OCI-M1 (cell line): ENCODE measurements at regions not wholly inside any gene's neighbourhood (a gene's known extent, or its start where the extent isn't known, plus 50 kb on each side); places are given as distances from the start of the nearest gene placed in this dataset.
"Not testable (repeated sequence)": the region's sequence is repeated elsewhere in the genome, so short reads cannot be mapped to it uniquely, and the experiment has no call there.

Experiments used
- DNase-seq: peaks from one replicate; lab custom pipeline; 2025; lab: John Stamatoyannopoulos, UW

DNA sequence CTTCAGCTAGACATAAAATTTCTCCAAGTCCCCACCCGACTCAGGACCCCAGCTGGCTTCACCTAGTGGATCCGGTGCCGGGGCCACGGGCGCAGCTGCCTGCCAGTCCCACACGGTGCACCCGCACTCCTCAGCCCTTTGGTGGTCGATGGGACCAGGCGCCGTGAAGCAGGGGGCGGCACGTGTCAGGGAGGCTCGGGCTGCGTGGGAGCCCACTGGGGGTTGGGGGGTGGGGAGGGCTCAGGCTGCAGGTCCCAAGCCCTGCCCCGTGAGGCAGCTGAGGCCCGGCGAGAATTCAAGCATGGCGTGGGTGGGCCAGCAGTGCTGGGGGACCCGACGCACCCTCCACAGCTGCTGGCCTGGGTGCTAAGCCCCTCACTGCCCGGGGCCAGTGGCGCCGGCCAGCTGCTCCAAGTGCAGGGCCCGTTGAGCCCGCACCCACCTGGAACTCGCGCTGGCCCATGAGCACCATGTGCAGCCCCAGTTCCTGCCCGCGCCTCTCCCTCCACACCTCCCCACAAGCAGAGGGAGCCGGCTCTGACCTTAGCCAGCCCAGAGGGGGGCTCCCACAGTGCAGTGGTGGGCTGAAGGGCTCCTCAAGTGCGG, 747.0 kb downstream of the FAM181B start:
- no peak for DNase-seq

DNA sequence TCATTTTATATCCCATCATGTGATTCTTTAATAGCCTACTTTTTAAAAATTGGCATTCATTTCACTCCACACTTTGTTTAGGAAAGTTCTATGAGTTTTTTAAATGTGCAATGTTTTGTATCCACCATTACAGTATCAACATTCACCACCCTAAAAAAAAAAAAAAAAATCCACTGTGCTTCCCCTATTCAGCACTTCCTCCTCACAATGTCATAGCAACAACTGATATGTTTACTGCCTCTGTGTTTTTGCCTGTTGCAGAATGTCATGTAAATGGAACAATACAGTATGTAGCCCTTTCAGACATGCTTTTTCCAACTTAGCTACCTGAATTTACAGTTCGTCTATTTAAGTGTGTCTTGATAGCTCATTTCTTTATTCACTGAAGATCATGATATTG, 754.2 kb downstream of the FAM181B start:
- peak; percentile 88 for DNase-seq

DNA sequence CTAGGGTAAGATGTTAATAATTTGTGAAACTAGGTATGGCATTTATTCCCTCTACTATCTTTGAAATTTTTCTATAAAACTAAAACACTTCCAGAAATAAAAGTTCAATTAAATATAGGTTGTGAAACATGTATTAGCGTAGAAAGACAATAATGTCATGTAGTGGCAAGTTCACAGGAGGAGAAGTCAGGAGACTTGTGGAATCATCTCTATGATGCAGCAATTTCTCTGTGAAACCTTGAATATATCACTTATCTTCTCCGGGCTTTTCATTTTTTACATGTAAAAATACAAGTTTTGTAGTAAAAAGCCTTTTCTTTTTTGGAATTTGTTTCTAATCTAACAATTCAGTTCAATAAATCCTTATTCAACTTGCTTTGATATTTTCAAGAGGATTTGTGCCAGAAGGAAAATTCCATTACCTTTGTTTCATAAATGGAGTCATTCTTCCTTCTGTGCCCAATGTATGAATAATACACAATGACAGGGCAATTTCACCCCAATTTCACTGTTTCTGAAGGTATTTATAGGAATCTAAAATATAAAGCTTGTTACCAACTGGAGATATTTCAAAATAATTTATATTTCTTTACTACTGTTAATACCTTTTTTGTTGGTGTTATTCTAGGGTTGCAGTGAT, 758.3 kb downstream of the FAM181B start:
- DNase-seq = no peak

DNA sequence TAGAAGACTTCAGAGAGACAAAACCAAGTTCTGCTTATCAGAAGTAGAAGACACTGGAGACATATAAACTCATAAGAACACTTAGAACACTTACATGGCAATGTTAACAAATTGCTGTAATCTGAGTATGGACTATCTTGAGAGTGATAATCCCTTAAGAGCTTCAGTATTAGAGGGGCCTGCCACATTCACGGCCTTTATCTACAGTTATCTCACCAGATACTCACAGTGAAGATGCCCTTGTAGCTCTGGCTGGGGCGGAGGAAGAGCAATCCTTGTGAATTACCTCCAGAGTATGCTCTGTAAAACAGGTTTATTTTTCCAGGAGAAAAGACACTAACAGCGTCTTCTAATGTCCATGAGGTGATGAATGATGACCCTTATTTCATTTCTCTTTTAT, 762.8 kb downstream of the FAM181B start:
- peak; percentile 71 for DNase-seq

DNA sequence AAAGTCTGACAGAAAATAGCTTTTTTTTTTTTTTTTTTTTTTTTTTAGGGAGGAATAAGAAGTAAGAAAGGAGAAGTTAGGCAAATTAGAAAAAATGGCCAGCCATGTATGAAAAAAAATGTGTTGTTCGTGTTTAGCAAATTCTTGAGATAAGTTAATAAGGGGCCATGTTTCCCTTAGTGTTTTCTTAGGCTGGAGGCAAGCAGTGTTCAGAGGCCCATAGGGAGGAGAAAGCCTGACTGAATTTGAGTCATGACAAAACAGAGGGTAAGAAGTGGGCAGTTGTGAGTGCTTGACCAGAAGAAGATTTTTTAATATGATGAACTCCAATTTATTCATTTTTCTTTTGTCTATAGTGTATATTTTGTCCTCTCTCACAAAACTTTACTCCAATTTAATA, 766.4 kb downstream of the FAM181B start:
- DNase-seq = peak; percentile 74

DNA sequence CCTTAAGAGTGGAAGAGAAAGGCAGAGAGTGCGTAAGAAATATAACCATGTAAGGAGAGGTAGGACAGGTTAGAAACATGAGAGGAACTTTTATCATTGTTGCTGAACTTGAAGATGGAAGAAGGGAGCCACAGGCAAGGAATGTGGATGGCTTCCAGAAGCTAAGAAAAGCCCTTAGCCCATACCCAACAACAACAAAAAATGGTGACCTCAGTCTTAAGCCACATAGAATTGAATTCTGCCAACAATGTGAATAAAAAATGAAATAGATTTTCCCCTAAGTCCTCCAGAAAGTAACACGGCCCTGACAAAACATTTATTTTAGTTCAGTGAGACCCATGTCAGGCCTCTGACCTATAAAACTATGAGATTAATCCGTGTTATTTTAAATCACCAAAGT, 767.3 kb downstream of the FAM181B start:
- no peak for DNase-seq

DNA sequence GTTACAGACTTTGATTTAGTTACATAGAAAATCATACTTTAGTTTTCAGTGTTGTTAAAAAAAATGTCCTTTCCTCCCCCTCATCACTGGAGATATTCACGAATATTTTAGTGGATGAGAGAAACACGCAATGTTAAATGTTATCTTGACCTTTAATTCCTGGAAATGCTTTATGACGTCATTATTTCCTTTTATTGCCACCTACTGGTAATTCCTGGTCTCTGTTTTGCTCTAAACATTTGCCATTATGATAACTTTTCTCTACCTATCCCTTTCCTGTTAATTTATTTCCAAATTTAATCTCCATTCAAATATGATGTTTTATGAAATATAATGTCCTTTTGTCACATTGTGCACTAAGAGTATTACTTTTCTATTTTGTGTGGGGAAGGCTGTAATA, 770.6 kb downstream of the FAM181B start:
- DNase-seq = peak; percentile 96

DNA sequence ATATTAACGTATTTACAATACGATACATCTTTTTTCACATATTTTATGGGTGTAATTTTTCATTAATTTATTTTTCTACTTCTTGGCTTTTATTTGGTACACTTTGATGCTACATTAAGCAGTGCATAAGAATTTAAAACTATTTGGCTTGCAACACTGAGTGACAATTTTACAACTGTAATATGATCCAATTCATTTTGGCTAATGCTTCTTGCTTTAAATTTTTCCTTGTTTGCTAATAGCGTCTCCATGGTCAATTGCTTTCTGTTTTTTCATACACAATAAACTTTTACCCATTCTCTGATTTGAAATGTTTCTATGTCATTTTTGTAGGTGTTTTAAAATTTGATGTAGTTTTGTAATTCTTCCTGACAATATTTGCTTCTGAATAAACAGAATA, 773.2 kb downstream of the FAM181B start:
- DNase-seq = no peak

DNA sequence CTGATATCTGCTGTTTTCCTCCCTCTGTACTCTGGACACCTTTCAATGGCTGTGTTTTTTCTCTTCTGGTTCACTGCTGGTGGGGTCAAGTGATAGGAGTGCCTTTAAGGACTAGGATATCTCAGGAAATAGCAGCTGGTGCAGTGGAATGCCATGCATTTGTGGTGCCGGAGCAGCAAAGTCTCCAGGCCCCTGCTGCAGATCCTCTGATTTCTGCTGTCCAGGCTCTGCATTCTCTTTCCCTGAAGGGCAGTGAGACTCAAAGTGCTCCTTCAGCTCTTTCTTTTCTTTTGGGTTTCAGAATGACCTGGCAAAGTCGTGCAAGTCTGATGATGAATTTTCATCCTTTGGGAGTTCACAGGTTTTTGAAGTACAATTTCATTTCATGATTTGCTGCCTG, 774.3 kb downstream of the FAM181B start:
- no peak for DNase-seq

DNA sequence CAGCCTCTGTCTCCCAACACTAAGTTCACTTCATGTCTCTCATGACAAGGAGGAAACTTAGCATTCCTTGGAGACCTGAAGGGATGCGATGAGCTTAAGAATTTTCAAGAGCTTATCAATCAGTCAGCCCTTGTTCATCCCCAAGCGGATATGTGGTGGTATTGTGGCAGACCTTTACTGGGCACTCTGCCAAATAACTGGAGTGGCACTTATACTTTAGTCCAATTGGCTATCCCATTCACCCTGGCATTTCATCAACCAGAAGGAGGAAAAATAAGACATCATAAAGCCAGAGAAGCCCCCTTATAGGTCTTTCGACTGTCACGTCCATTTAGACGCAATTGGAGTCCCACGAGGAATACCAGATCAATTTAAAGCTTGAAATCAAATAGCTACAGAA, 779.4 kb downstream of the FAM181B start:
- not testable (repeated sequence) for DNase-seq

DNA sequence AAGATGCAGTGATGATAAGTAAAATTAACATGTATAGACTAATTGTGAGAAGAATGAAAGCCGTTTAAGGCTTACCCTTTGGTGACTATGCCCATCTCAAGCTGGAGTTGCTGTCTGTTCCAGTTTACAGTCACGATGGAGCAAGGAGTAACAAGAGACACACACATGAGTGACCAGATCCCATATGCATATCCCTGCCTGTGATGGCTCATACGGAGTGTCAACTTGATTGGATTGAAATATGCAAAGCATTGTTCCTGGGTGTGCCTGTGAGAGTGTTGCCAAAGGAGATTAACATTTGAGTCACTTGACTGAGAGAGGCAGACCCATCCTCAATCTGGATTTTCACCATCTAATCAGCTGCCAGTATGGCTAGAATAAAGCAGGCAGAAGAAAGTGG, 786.8 kb downstream of the FAM181B start:
- DNase-seq = no peak

DNA sequence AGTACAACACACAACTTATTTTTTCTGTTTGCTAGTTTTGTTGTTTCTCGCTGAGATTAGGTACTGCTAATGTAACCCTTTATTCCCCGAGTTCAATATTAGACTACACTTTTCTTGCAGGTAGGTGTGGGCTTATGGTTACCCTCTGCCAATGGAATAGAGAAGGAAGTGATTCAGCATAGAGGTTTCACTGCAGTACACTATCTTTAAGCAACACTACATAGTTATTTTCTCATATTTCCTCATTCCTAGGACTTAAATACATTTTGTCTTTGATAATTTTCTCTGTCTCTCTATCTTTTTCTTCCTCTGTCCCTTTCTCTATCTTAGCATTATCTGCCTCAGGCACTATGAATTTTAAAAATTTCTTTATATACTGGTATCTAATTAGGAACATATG, 791.0 kb downstream of the FAM181B start:
- DNase-seq = peak; percentile 86

DNA sequence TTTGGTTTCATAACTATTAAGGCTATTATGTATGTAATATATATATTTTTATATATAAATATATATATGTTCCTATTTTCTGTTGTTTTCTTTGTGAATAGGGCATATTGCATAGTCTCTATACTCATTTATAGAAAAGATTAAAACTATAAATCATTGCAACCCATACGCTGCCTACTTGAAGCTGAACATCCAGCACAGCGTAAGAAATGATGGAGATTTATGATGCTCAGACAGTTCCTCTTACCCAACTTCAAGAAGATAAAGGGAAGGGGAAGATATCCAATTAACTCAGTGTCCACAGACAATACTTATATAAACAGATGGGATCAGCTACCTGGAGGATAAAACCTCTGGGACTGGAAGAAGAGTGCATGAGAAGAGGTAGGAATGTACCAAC, 791.7 kb downstream of the FAM181B start:
- peak; percentile 53 for DNase-seq

DNA sequence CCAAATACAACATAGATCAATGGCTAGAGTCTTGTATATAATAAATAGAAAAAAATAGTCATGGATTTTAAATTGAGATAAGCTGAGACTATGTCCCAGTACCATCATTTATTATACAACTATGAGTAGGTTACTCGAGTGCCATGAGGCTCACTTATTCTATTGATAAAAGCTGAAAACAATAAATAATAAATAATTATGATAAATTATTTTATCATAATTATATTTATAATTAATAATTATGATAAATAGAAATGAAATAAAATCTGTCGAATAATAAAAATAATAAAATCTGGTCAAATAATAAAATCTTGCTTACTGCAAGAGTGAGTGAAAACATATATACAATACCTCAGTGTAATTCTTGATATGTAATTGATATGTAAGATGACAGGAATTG, 801.4 kb downstream of the FAM181B start:
- DNase-seq = no peak

DNA sequence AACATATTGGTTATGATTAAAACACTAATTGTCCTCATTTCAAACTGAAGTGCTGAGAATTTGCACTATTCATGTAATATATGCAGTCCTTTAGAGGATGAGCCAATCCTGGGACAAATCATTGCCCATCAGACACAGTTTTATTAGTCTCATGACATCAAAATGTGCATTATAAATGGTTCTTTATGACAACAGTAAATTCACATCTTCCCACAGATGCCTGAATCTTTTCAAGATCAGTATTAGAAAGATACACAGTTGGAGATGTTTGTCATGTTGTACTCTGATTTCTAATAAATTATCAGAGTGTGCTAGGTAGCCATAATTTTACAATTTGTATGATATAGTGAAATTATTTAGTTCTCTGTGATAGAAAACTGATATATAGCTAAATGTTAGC, 813.5 kb downstream of the FAM181B start:
- no peak for DNase-seq

DNA sequence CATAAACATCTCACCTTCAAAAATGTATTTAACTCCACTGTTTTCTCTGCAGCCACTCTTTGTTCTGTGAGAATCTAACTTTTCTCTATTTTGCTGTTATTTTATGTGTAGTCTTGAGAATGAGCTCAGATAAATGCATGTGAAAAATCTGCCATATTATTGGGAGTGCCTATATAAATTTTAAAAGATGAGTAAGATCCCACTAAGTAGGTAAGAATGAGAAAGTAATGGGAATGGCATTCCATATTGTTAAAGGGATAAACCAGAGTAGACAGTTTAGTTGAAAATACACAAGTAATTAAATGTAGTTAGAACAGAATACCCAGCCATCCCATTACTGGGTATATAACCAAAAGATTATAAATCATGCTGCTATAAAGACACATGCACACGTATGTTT, 817.2 kb downstream of the FAM181B start:
- DNase-seq = no peak

DNA sequence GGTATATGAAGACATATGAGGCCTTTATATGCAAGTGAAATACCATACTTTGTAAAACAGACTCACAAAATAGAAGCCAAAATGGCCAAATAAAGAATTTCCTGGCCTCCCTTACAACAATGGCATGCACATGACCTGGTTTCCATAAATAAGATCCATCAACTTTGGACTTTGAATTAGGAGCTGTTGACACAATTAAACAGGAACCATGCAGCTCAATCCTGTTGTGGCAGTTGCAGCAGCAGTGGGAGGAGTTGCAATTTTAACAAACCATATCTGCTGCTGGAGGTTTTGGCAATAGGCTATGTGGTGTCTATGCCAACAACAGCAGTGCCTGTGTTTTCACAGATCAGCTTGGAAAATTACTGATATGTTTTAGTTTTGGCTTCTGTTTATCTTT, 818.6 kb downstream of the FAM181B start:
- DNase-seq = peak; percentile 77

DNA sequence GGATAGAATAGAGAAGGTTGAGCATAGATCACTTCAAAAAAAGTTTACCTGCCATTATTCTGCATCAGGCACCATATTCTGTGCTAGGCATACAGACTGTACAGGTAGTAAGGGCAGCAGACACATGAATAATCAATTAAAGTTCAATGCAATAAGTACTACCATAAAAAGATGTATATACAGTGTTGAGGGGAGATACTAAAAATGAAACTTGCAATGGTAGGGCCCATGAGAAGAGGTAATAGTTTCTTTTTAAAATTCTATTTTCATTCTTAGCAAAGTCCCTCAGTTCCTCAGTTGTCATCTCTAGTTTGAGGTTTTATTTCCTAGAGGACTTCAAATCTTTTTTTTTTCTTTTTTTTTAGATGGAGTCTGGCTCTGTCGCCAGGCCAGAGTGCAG, 819.9 kb downstream of the FAM181B start:
- DNase-seq = no peak

DNA sequence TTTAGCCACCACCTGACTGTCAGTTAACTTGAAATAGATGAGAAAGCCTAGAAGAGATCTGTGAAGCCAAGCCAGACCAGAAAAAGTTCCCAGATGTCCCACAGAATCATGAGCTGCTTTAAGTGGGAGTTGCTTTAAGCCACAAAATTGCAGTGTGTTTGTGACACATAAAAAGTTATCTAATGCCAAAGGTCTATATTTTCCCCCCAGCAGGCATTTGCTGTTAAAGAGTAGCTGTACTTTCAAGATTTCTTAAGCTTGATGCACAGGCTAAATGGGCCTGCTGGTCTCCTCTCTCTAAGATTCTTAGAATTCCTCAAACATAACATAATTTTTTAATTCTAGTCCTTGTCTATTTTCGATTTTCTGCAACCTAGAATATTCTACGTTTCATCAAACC, 825.7 kb downstream of the FAM181B start:
- no peak for DNase-seq

DNA sequence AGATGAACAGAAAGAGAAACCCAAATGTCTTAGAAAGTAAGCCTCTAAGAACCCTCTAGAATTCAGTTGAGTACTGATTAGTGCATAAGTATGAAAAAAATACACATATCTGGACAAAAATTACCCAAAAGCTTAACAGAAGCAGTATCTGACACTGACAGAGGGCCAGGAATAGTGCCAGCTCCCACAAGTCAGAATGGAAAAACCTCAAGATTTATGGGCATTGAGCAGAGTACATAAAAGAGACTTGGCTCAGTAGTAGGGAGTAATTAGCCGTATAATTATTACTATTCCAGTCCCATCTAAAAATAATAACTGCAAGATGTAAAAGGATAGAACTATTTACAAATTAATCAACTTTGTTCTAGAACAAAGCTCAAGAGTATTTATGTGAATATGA, 834.5 kb downstream of the FAM181B start:
- peak; percentile 71 for DNase-seq

DNA sequence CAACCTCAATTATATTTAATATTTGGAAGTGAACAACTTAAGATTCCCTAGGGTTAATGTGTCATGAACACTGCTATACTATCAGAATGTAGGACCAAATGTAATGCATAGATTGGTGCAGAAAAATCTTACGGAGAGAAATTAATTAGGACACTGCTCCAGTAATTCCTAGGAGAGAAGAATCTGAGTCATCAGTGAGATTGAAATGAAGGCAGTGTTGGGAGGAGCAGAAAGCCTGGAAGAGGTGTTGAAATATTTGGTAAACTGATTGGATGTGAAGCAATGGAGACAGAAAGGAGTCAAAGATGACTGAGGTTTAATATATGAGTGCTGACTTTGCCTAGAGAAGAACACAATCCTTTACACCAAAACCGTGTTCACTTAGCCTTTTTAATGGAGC, 836.0 kb downstream of the FAM181B start:
- DNase-seq = no peak

DNA sequence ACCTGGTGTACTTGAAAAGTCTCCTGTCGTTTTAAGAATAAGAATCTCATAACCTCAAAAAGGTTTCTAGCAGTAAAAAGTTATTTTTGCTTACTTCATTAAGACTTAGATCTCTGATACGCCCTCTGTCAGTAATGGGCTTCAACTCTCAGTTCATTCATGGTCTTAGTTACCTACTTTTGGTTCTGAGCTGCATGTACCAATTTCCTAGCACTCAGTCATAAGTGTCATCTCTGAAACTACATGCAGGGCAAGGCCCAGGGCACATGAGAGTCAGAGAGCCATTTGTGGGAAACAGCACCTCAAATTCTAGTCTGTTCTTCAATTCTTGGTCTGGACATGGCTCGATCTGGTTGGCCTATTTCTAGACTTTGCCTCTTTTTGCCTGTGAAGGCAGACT, 838.4 kb downstream of the FAM181B start:
- no peak for DNase-seq

DNA sequence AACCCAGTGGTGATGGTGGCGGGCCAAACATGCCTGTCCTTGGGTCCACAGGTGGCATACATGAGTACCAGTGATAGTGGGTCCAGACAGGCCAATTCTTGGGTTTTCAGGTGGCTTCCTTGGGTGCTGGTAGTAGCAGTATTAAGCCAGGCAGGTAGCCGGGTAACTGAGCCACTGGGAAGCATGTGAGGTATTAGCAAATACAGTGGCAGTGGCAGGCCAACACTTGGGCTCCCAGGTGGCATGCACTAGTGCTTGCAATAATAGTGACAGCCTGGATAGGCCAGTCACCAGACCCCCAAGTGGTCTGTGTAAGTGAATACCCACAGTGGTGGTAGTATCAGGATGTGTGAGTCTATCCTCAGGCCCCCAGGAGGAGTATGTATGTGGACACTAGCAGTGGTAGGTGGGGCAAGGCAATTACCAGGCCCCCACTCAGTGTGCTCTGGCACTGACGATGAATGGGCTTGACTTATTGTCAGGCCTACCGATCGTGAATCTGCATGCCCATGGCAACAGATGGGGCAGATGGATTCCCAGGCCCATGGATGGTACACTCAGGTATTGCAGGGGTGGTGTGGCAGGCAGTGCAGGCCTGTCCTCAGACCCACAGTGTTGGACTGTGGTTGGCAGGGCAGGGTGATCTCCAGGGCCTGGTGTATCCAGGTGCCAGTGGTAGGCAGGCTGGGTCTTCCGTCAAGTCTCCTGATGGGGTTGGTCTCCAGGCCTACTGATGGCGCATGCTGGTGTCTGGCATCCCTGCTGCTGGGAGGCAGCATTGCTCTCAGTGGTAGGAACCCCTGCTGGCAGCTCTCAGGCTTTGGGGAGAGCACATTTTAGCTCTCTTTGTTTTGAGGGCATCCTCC, 840.7 kb downstream of the FAM181B start:
- no peak for DNase-seq
